Liver (tissue), 7 donors: ENCODE measurements at regions not wholly inside any gene's neighbourhood (a gene's known extent, or its start where the extent isn't known, plus 50 kb on each side); places are given as distances from the start of the nearest gene placed in this dataset.
"Not testable (repeated sequence)": the region's sequence is repeated elsewhere in the genome, so short reads cannot be mapped to it uniquely, and the experiment has no call there.

Experiments used
- DNase-seq: peaks from one replicate; pipeline ENCODE4 v3.0.0-alpha.2; 2017; ENCODE audit warnings: low spot score
- H3K27ac ChIP-seq, 2 donors: one replicate each; pipeline ENCODE4 v1.7.0; 2013; ENCODE audit warnings: inconsistent platforms in 2 of 2, low read length in 2 of 2, control low read depth in 1 of 2, low read depth in 1 of 2, mild to moderate bottlenecking in 1 of 2
- H3K27me3 ChIP-seq, 4 donors: one replicate each; pipeline versions ENCODE4 v1.6.1 to v1.7.0; 2013; ENCODE audit warnings: low read length in 3 of 4, inconsistent platforms in 1 of 4, mild to moderate bottlenecking in 1 of 4, moderate library complexity in 1 of 4; ENCODE audit not compliant: control insufficient read depth in 4 of 4, insufficient read depth in 4 of 4
- H3K36me3 ChIP-seq, 4 donors: one replicate each; pipeline versions ENCODE4 v1.6.1 to v1.7.0; 2013; ENCODE audit warnings: low read length in 3 of 4, mild to moderate bottlenecking in 3 of 4, low read depth in 1 of 4, moderate library complexity in 1 of 4; ENCODE audit not compliant: control insufficient read depth in 4 of 4, insufficient read depth in 3 of 4
- H3K4me1 ChIP-seq, 4 donors: one replicate each; pipeline versions ENCODE4 v1.6.1 to v1.7.0; 2013; ENCODE audit warnings: low read length in 3 of 4, mild to moderate bottlenecking in 3 of 4, moderate library complexity in 1 of 4; ENCODE audit not compliant: control insufficient read depth in 4 of 4, insufficient read depth in 4 of 4
- H3K4me3 ChIP-seq, 3 donors: one replicate each; pipeline versions ENCODE4 v1.6.1 to v1.7.0; 2013; ENCODE audit warnings: low read length in 3 of 3, control low read depth in 1 of 3, low read depth in 1 of 3, mild to moderate bottlenecking in 1 of 3
- H3K9ac ChIP-seq, 2 donors: one replicate each; pipeline ENCODE4 v1.7.0; 2013; ENCODE audit warnings: low read length in 2 of 2, mild to moderate bottlenecking in 2 of 2, moderate library complexity in 2 of 2, control low read depth in 1 of 2, low read depth in 1 of 2
- H3K9me3 ChIP-seq, 4 donors: one replicate each; pipeline versions ENCODE4 v1.6.1 to v1.7.0; 2013; ENCODE audit warnings: low read length in 3 of 4; ENCODE audit not compliant: control insufficient read depth in 4 of 4
- FOXA2 ChIP-seq: IDR thresholded peaks from 2 replicates; pipeline ENCODE4 v1.6.1; 2016; ENCODE audit warnings: antibody characterized with exemption
- HNF4A ChIP-seq, 2 donors: conservative IDR thresholded peaks; 2 replicates each; pipeline ENCODE4 v1.6.1; 2016; ENCODE audit warnings: antibody characterized with exemption in 2 of 2, mild to moderate bottlenecking in 2 of 2
- REST ChIP-seq: IDR thresholded peaks from 2 replicates; pipeline ENCODE4 v1.6.1; 2016; ENCODE audit warnings: antibody characterized with exemption, mild to moderate bottlenecking
- SP1 ChIP-seq: IDR thresholded peaks from 2 replicates; pipeline ENCODE4 v1.6.1; 2018; ENCODE audit warnings: antibody characterized with exemption, mild to moderate bottlenecking
- ZBTB33 ChIP-seq: IDR thresholded peaks from 2 replicates; pipeline ENCODE4 v1.6.1; 2016; ENCODE audit warnings: antibody characterized with exemption
- WGBS: extraction: QIAGEN DNeasy Blood & Tissue Kit; methylation state at CpG from one replicate; pipeline ENCODE4 v1.1.7; 2013; 5-methylcytosine and 5-hydroxymethylcytosine counted together
- donor health status: healthy.
- donor health status: healthy.
- donor health status: healthy.
- donor health status: healthy.

GRCh38 chr3:159886050-159886449, 102.6 kb upstream of the IL12A start:
- DNase-seq = no peak
- Histone ChIP-seq H3K9ac (no peak overlapping the region), H3K4me1 (no peaks in the 10 kb centered on the region), H3K9me3 (no peaks in the 10 kb centered on the region), H3K27ac (no peak overlapping the region), H3K27me3 (no peaks in the 10 kb centered on the region), H3K36me3 (peaks cover 0 to 3% (median 0%) of the 10 kb centered on the region in 4 donors), H3K4me3 (no peak overlapping the region)
- 84% methylated on average over 3 of the region's 3 CpGs for WGBS
- no peak for TF ChIP-seq ZBTB33

- not testable (repeated sequence) for H3K4me3 ChIP-seq, H3K27me3 ChIP-seq, H3K9me3 ChIP-seq, H3K36me3 ChIP-seq, H3K4me1 ChIP-seq, H3K27ac ChIP-seq, DNase-seq, H3K9ac ChIP-seq
- 98% methylated on average over 6 of the region's 6 CpGs for WGBS
Observed at GRCh38 chr3:159886530-159886929, 102.1 kb upstream of the IL12A start.

- DNase-seq = no peak
- 93% methylated on average over 5 of the region's 5 CpGs for WGBS
Observed at GRCh38 chr3:159887168-159887567, 101.5 kb upstream of the IL12A start.

More at GRCh38 chr3:159887168-159887567, 101.5 kb upstream of the IL12A start:
- H3K36me3 ChIP-seq = peaks cover 0 to 3% (median 0%) of the 10 kb centered on the region in 4 donors
- no peak overlapping the region for H3K4me3 ChIP-seq
- H3K4me1 ChIP-seq = no peaks in the 10 kb centered on the region
- TF ChIP-seq FOXA2 (no peak), REST (no peak), HNF4A (conservative IDR thresholded peaks at IDR 0.05) (no peak), SP1 (no peak)
- H3K27ac ChIP-seq = no peak overlapping the region
- H3K27me3 ChIP-seq = no peaks in the 10 kb centered on the region
- no peak overlapping the region for H3K9ac ChIP-seq
- no peaks in the 10 kb centered on the region for H3K9me3 ChIP-seq
